Neuronal stem cell (in vitro differentiated cells): ENCODE measurements at regions not wholly inside any gene's neighbourhood (a gene's known extent, or its start where the extent isn't known, plus 50 kb on each side); places are given as distances from the start of the nearest gene placed in this dataset.

Experiments used
- DNase-seq: peaks from one replicate; pipeline ENCODE4 v3.0.0-alpha.2; 2013; ENCODE audit warnings: low spot score
- H2AFZ ChIP-seq: one replicate; pipeline ENCODE4 v1.6.1; 2013; ENCODE audit warnings: mild to moderate bottlenecking, low read length, inconsistent platforms
- H2AK5ac ChIP-seq: 2 replicates; pipeline ENCODE4 v1.6.1; 2013; ENCODE audit warnings: low read depth, mild to moderate bottlenecking, inconsistent platforms, low read length, moderate library complexity, mixed read lengths
- H2BK120ac ChIP-seq: 2 replicates; pipeline ENCODE4 v1.6.1; 2013; ENCODE audit warnings: low read depth, mild to moderate bottlenecking, inconsistent platforms, low read length, moderate library complexity, mixed read lengths
- H2BK12ac ChIP-seq: one replicate; pipeline ENCODE4 v1.6.1; 2013; ENCODE audit warnings: low read length, inconsistent platforms
- H2BK15ac ChIP-seq: 2 replicates; pipeline ENCODE4 v1.6.1; 2013; ENCODE audit warnings: mild to moderate bottlenecking, low read length, inconsistent platforms, mixed read lengths
- H2BK5ac ChIP-seq: one replicate; pipeline ENCODE4 v1.6.1; 2013; ENCODE audit warnings: inconsistent platforms, mild to moderate bottlenecking, low read length, moderate library complexity
- H3K14ac ChIP-seq: one replicate; pipeline ENCODE4 v1.6.1; 2013; ENCODE audit warnings: low read length, inconsistent platforms
- H3K18ac ChIP-seq: 2 replicates; pipeline ENCODE4 v1.6.1; 2013; ENCODE audit warnings: low read length, inconsistent platforms
- H3K23ac ChIP-seq: 2 replicates; pipeline ENCODE4 v1.6.1; 2013; ENCODE audit warnings: low read depth, mild to moderate bottlenecking, mixed read lengths, low read length, inconsistent platforms; ENCODE audit not compliant: poor library complexity
- H3K27ac ChIP-seq: replicated peaks from 3 replicates; pipeline ENCODE4 v1.5.1; 2013; ENCODE audit warnings: low read length, inconsistent platforms
- H3K27me3 ChIP-seq, 3 experiments: 2 replicates each; pipeline ENCODE4 v1.6.1; 2013; ENCODE audit warnings: low read length in 3 of 3, mild to moderate bottlenecking in 2 of 3, inconsistent platforms in 1 of 3, low read depth in 1 of 3, mixed read lengths in 1 of 3, moderate library complexity in 1 of 3; ENCODE audit not compliant: control insufficient read depth in 3 of 3, insufficient read depth in 3 of 3
- H3K36me3 ChIP-seq, 2 donors: replicated peaks in 1 of 2; 2 replicates each; pipeline ENCODE4 v1.6.1; 2013; ENCODE audit warnings: low read length in 2 of 2; ENCODE audit not compliant: control insufficient read depth in 2 of 2, insufficient read depth in 2 of 2
- H3K4ac ChIP-seq: 2 replicates; pipeline ENCODE4 v1.6.1; 2013; ENCODE audit warnings: inconsistent platforms, mild to moderate bottlenecking, low read length, moderate library complexity
- H3K4me1 ChIP-seq, 2 donors: 1 replicate in 1 of 2; 2 replicates in 1 of 2; pipeline ENCODE4 v1.6.1; 2013; ENCODE audit warnings: low read length in 2 of 2, low read depth in 1 of 2; ENCODE audit not compliant: control insufficient read depth in 2 of 2, insufficient read depth in 1 of 2
- H3K4me2 ChIP-seq: one replicate; pipeline ENCODE4 v1.6.1; 2013; ENCODE audit warnings: mild to moderate bottlenecking, low read length, inconsistent platforms; ENCODE audit not compliant: insufficient read depth, poor library complexity, severe bottlenecking
- H3K4me3 ChIP-seq, 2 donors: 2 replicates each; pipeline ENCODE4 v1.5.1; 2013; ENCODE audit warnings: low read length in 2 of 2, mild to moderate bottlenecking in 2 of 2, inconsistent platforms in 1 of 2, moderate library complexity in 1 of 2
- H3K79me1 ChIP-seq: one replicate; pipeline ENCODE4 v1.6.1; 2013; ENCODE audit warnings: low read depth, mild to moderate bottlenecking, inconsistent platforms, low read length, moderate library complexity
- H3K9ac ChIP-seq: one replicate; pipeline ENCODE4 v1.6.1; 2013; ENCODE audit warnings: mild to moderate bottlenecking, low read depth, low read length, inconsistent platforms; ENCODE audit not compliant: poor library complexity
- H3K9me3 ChIP-seq, 2 donors: replicated peaks in 1 of 2; 2 replicates each; pipeline versions ENCODE3 to v1.6.1; 2013; ENCODE audit warnings: low read length in 2 of 2, mild to moderate bottlenecking in 2 of 2, inconsistent platforms in 1 of 2, low read depth in 1 of 2, mixed read lengths in 1 of 2, moderate library complexity in 1 of 2; ENCODE audit not compliant: control insufficient read depth in 2 of 2, insufficient read depth in 1 of 2
- H4K8ac ChIP-seq: one replicate; pipeline ENCODE4 v1.6.1; 2013; ENCODE audit warnings: low read depth, mild to moderate bottlenecking, inconsistent platforms, low read length, moderate library complexity
- H4K91ac ChIP-seq: one replicate; pipeline ENCODE4 v1.6.1; 2013; ENCODE audit warnings: low read length, low read depth, mild to moderate bottlenecking, inconsistent platforms; ENCODE audit not compliant: poor library complexity
- WGBS, 2 donors: extraction: QIAGEN DNeasy Blood & Tissue Kit; methylation state at CpG; one replicate each; pipeline ENCODE4 v1.1.7; 2013; ENCODE audit warnings: missing lambda C conversion rate in 2 of 2, mixed read lengths in 1 of 2; ENCODE audit not compliant: insufficient read length in 2 of 2, insufficient replicate concordance in 1 of 2; ENCODE audit errors: extremely low coverage in 2 of 2; 5-methylcytosine and 5-hydroxymethylcytosine counted together

DNA sequence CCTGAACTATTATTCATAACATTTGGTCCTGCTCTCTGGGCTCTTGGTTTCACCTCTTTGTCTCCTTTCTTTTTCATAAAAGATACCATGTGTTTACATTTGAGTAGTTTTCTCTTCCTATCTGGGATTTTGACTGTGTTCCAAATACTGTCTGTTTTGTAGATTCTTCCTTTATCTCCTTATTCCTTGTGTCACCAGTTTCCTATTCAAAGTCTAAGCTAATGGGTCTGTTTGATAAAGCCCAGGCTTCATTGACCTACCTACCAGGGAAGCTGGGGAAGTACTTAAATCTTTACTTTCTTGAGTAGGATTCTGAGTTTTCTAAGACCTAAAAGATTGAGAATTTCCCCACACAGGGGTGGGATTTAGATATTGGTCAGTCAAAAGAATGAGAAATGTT is 409.5 kb downstream of the RAPGEF2 start:
- H3K4me1 ChIP-seq: no peaks in the 10 kb centered on the region
- no peak overlapping the region for H3K23ac ChIP-seq
- H2AK5ac ChIP-seq: no peak overlapping the region
- no peak overlapping the region for H3K27ac ChIP-seq
- H3K4ac ChIP-seq: no peak overlapping the region
- no peak overlapping the region for H3K9ac ChIP-seq
- no peak overlapping the region for H3K18ac ChIP-seq
- H3K14ac ChIP-seq: no peak overlapping the region
- H2AFZ ChIP-seq: no peak overlapping the region
- H2BK5ac ChIP-seq: no peak overlapping the region
- no peaks in the 10 kb centered on the region for H3K79me1 ChIP-seq
- DNase-seq: no peak
- no peak overlapping the region for H4K8ac ChIP-seq
- no peak overlapping the region for H2BK15ac ChIP-seq
- H4K91ac ChIP-seq: no peak overlapping the region
- H3K4me3 ChIP-seq: no peak overlapping the region
- no peaks in the 10 kb centered on the region for H3K9me3 ChIP-seq
- H3K4me2 ChIP-seq: no peak overlapping the region
- no peaks in the 10 kb centered on the region for H3K27me3 ChIP-seq
- H2BK120ac ChIP-seq: no peak overlapping the region
- no peak overlapping the region for H2BK12ac ChIP-seq
- no peaks in the 10 kb centered on the region for H3K36me3 ChIP-seq

DNA sequence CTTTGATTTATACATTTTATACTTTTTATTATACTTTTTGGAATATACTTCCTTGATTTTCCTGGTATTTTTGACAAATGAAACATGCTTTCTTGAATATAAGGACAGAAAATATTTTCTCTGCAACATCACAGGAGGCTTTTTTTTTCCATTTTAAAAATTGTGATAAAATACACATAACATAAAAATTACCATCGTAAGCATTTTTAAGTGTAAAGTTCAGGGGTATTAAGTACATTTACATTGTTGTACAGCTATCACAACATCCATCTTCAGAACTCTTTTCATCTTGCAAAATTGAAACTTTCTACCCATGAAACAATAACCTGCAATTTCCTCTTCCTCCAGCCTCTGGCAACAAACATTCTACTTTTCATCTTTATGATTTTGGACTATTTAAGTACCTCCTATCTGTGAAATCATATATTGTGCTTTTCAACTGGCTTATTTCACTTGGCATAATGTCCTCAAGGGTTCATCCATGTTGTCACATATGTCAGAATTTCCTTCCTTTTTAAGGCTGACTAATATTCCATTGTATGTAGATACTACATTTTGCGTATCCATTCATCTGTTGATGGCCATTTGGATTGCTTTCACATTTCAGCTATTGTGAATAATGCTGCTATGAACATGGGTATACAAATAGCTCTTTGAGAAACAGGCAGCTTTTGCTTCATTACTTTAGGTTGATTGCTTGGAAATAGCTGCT is 412.6 kb downstream of the RAPGEF2 start:
- no peaks in the 10 kb centered on the region for H3K79me1 ChIP-seq
- no CpG with 5 or more reads among the region's 2 CpGs for WGBS, 2 donors
- H3K36me3 ChIP-seq: no peaks in the 10 kb centered on the region
- no peak overlapping the region for H3K18ac ChIP-seq
- no peak overlapping the region for H2BK12ac ChIP-seq
- no peak overlapping the region for H3K4ac ChIP-seq
- no peak overlapping the region for H3K14ac ChIP-seq
- H3K27ac ChIP-seq: no peak overlapping the region
- H2BK120ac ChIP-seq: no peak overlapping the region
- H3K4me2 ChIP-seq: no peak overlapping the region
- no peaks in the 10 kb centered on the region for H3K27me3 ChIP-seq
- no peak overlapping the region for H3K4me3 ChIP-seq
- H4K8ac ChIP-seq: no peak overlapping the region
- H3K9me3 ChIP-seq: no peaks in the 10 kb centered on the region
- H3K23ac ChIP-seq: no peak overlapping the region
- no peak for DNase-seq
- no peak overlapping the region for H2AK5ac ChIP-seq
- no peak overlapping the region for H3K9ac ChIP-seq
- H2AFZ ChIP-seq: no peak overlapping the region
- H2BK5ac ChIP-seq: no peak overlapping the region
- H3K4me1 ChIP-seq: no peaks in the 10 kb centered on the region
- no peak overlapping the region for H2BK15ac ChIP-seq
- no peak overlapping the region for H4K91ac ChIP-seq

DNA sequence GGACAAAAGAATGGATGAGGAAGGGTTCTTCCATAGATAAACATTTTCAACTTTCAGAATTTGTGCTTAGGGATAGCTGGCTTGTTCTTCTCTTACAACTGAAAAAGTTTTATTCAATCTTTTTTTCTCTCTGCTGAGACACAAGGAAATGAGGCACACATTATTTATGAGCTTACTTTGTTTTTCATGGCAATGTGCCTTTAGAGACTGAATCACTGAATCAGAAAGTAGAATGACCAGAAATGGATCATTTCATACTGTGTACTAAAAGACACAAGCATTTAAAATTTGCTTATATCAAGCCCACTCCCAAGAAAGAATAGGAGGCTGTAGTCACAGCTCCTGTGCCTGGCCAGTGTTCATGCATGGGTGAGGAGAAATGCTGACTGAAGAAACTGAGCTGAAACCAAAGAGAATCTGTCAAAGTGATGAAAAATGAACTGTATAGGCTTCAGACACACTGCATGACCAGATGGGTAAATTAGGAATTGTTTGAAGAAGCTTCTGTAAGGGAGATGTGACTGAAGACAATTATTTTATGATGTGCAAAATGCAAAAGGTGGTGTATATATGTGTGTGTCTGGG is 413.8 kb downstream of the RAPGEF2 start:
- no peak overlapping the region for H3K4ac ChIP-seq
- H3K27ac ChIP-seq: no peak overlapping the region
- no peak overlapping the region for H3K4me2 ChIP-seq
- H3K4me1 ChIP-seq: no peaks in the 10 kb centered on the region
- H3K18ac ChIP-seq: no peak overlapping the region
- H2BK5ac ChIP-seq: no peak overlapping the region
- H3K23ac ChIP-seq: no peak overlapping the region
- no peak overlapping the region for H3K9ac ChIP-seq
- no peak overlapping the region for H4K8ac ChIP-seq
- no peak overlapping the region for H3K4me3 ChIP-seq
- H3K27me3 ChIP-seq: no peaks in the 10 kb centered on the region
- no peak overlapping the region for H2AFZ ChIP-seq
- H2AK5ac ChIP-seq: no peak overlapping the region
- H2BK12ac ChIP-seq: no peak overlapping the region
- H4K91ac ChIP-seq: no peak overlapping the region
- H3K36me3 ChIP-seq: no peaks in the 10 kb centered on the region
- no peaks in the 10 kb centered on the region for H3K9me3 ChIP-seq
- no peak overlapping the region for H3K14ac ChIP-seq
- DNase-seq: no peak
- no peaks in the 10 kb centered on the region for H3K79me1 ChIP-seq
- H2BK120ac ChIP-seq: no peak overlapping the region
- H2BK15ac ChIP-seq: no peak overlapping the region

DNA sequence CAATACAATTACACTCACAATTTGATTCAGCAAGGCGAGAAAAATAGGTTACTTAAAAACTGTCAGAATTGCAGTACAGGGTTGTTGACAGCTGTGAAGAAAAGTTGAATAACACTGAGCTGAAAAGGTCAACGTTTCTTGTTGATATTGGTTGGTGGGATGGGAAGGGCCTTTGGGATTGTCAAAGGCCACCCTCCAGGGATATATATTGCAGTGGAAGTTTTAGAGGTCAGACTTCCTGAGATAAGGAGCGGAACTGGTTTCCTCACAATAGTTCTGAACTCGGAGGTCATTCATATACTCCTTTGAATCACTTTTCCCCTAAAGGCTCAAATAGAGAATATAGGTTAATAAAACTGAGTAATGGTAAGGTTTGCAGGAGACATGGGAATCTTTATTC is 417.2 kb downstream of the RAPGEF2 start:
- no peak overlapping the region for H2AFZ ChIP-seq
- no peak overlapping the region for H3K9ac ChIP-seq
- no peak overlapping the region for H4K8ac ChIP-seq
- H3K18ac ChIP-seq: no peak overlapping the region
- no peak overlapping the region for H3K27ac ChIP-seq
- DNase-seq: no peak
- H3K4me1 ChIP-seq: no peaks in the 10 kb centered on the region
- H2BK15ac ChIP-seq: no peak overlapping the region
- no peak overlapping the region for H2BK5ac ChIP-seq
- H3K14ac ChIP-seq: no peak overlapping the region
- no peak overlapping the region for H4K91ac ChIP-seq
- no CpG with 5 or more reads among the region's 4 CpGs for WGBS, 2 donors
- H2AK5ac ChIP-seq: no peak overlapping the region
- H2BK120ac ChIP-seq: no peak overlapping the region
- H3K4me3 ChIP-seq: no peak overlapping the region
- H3K4ac ChIP-seq: no peak overlapping the region
- H3K23ac ChIP-seq: no peak overlapping the region
- H3K27me3 ChIP-seq: no peaks in the 10 kb centered on the region
- H3K4me2 ChIP-seq: no peak overlapping the region
- H3K36me3 ChIP-seq: no peaks in the 10 kb centered on the region
- no peaks in the 10 kb centered on the region for H3K79me1 ChIP-seq
- H2BK12ac ChIP-seq: no peak overlapping the region
- no peaks in the 10 kb centered on the region for H3K9me3 ChIP-seq
